ENCODE measurements at regions not wholly inside any gene's neighbourhood (a gene's known extent, or its start where the extent isn't known, plus 50 kb on each side); places are given as distances from the start of the nearest gene placed in this dataset.
"Not testable (repeated sequence)": the region's sequence is repeated elsewhere in the genome, so short reads cannot be mapped to it uniquely, and the experiment has no call there.

DNA sequence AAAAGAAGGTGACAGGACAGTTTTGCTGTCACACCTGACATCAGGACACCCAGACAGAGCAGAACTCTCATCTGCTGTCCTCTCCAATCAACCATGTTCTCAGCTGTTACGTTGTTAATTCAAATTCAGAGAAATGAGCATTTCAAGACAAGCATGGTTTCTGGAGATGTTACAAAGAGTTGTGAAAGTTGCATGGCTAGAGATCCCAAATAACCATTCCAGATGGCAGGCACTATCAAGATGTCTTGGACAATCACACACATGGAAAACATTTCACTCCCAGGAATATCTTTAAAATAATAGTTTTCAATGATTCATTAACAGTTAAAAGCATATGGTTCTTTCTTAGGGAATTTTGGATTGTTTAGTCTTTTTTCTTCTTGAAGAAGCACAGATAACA is 533.1 kb downstream of the AGTPBP1 start:
- no peak for DNase-seq (ENCODE audit: low spot score)

DNA sequence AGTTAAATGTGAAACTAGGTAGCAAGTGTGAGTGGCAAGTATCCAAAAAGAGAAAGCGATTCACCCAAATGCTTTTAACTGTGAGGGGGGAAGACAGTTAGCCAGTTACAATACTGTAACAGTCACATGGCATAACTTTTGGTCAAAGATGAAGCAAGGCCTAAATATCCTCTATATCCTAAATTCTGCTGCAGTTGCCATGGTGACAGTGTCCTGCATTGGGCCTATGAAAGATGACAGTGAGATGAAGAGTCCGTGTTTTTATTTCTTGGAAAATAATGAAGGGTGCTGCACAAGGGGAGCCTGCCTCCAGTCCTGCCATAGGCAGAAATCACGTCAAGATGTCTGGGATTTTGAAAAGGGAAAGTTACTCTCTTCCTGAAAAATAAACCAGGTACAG is 534.6 kb downstream of the NTRK2 start:
- DNase-seq (ENCODE audit: low spot score): no peak

DNA sequence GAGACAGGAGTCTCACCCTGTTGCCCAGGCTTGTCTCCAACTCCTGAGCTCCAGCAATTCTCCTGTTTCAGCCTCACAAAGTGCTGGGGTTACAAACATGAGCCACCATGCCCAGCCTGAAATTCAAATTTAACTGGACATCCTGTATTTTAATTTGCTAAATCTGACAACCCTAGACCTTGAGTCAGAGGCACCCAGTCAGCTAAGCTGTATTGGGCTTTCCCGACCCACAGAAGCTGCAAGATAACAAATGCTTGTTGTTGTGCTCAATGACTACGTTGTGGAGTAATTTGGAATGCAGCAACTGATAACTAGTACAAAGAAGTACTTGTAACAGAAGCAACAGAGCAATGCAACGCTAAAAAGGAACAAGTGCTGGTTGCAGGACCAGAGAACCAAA is 533.1 kb downstream of the NTRK2 start:
- DNase-seq (ENCODE audit: low spot score): no peak

- DNase-seq (ENCODE audit: low spot score): peak; percentile 74
Observed at GRCh38 chr9:85200726-85201404, 531.3 kb downstream of the NTRK2 start.

GRCh38 chr9:85199866-85200495 is 530.5 kb downstream of the NTRK2 start:
- no peak for DNase-seq (ENCODE audit: low spot score)

DNA sequence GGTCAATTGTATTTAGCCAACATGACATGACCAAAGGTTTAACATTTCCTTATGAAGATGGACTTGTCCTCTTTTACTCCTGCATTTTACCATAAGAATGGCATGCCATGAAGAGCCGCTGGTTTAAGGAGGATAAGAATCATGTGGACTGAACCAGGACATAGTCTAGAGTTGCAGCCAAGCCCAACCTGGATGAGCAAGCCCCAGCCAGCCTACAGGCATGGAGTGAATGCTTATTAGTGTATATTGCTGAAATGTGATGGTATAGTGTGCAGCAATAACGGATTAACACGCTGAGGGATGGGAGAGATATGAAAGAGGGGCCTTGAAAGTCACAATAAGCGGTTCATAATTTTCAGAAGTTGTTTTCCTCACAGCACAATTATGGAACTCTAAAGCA is 523.2 kb downstream of the NTRK2 start:
- DNase-seq (ENCODE audit: low spot score): no peak

DNA sequence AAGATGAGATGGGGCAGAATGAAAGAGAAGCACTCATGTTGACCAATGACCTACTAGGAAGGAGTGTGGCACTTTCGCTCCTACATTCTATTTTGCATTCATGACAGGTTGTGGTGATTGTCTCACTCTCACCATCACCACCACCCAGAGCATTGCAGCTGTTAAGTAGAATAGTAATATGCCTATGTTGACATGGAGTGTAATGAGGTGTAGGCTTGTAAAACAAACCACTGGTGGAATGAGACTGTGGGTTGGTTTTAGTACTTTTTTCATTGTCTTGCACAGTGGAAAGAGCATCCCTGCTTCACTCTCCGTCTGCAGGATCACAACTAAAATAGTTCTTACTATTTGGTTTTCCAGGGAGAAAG is 516.7 kb downstream of the NTRK2 start:
- no peak for DNase-seq (ENCODE audit: low spot score)

DNA sequence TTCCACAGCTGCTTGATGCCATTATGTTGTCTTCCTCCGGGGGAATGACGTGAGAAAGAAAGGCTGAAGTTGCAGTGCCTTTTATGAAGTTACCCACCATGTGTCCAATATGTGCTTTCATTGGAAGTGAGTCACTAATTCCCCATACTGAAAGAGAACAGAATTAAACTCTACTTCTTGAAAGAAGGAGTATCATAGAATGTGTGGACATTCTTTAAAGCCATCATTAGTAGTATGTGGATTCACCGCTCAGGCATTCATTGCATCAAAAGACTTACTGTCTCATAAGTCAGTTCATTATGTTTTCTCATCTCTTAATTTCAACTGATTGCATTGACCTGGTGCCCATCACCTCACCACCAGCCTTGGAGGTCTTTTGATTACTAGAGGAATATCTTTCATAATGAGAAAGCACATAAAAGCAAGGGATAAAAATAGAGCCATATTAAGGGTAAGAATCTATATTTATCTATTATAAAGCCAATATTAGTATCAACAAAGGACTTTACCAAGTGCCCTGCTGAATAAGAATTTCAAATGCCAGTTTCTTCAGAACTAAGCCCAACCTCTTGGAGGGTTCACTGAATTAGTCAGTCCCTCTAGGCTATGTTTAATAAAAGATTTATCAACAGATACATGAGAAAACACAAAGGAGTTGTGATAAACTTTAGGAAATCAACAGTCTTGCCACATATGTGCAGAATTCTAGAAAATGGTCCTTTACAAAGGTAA is 516.1 kb downstream of the NTRK2 start:
- no peak for DNase-seq (ENCODE audit: low spot score)

GRCh38 chr9:85182383-85182782 is 512.9 kb downstream of the NTRK2 start:
- no peak for DNase-seq (ENCODE audit: low spot score)

- no peak for DNase-seq (ENCODE audit: low spot score)
Observed at GRCh38 chr9:85178474-85178873, 508.9 kb downstream of the NTRK2 start.

GRCh38 chr9:85173967-85174366 is 504.4 kb downstream of the NTRK2 start:
- DNase-seq (ENCODE audit: low spot score): no peak

DNA sequence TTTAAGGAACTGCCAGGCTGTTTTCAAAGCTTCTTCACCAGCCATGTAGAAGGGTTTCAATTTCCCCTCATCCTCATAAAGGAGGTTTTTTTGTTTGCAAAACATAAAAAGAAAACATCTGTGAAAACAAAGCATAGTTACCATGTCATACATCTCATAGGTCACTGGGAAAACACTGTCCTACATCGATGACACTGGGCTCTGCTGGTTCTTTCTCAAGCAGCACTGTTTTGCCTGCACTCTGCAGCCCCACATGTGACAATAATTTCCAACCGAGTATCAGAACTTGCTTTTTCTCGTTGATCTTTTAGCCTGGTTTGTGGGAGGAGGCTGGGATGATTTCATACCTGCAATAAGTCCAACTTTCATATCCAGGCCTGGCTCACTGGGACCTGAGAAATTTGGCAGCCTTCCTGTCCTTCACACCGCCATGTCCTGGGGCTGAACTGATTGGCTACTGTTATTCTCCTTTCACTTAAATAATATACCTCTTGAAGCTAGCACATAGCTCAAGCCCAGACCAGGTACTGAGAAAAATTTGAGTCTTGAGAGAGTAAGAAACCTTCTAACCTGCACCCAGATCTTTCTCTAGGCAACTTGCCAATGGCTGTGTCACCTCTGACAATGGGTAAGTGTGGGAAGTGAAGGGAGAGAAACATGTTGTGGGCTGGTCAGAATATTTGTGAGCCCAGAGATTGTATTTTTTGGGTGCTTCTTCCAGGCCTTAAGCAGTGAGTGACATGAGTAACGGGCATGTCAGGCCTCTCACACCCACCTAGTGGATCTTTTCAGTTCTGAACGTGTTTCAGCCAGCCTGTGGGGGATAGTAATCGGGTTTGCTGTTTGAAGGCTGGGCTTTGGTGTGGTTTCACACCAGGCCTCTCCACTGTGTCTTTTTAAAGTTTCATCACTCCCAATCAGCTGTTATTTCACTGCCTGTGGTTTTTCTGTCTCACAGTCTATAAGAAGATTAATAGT is 502.8 kb downstream of the NTRK2 start:
- no peak for DNase-seq (ENCODE audit: low spot score)

- no peak for DNase-seq (ENCODE audit: low spot score)
Observed at GRCh38 chr9:85171163-85171562, 501.6 kb downstream of the NTRK2 start.

- no peak for DNase-seq (ENCODE audit: low spot score)
Observed at GRCh38 chr9:85168412-85168811, 498.9 kb downstream of the NTRK2 start.

- DNase-seq (ENCODE audit: low spot score): no peak
Observed at GRCh38 chr9:85167146-85167545, 497.6 kb downstream of the NTRK2 start.

- DNase-seq (ENCODE audit: low spot score): no peak
Observed at GRCh38 chr9:85163825-85164224, 494.3 kb downstream of the NTRK2 start.

GRCh38 chr9:85163415-85163814 is 493.9 kb downstream of the NTRK2 start:
- no peak for DNase-seq (ENCODE audit: low spot score)

- DNase-seq (ENCODE audit: low spot score): no peak
Observed at GRCh38 chr9:85162822-85163221, 493.3 kb downstream of the NTRK2 start.

DNA sequence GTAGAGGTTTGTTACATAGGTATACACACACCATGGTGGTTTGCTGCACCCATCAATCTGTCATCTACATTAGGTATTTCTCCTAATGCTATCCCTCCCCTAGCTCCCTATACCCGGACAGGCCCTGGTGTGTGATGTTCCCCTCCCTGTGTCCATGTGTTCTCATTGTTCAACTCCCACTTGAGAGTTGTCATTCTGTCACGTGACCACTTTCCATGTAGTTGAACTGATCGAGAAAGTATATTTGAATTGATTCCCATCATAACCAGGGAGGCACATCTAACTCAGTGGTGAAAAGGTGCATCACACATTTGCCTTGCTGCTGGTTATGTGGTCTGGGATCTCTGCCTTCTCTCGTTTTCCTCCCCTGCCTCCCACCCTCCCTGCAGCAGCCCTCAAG is 491.4 kb downstream of the NTRK2 start:
- DNase-seq (ENCODE audit: low spot score): not testable (repeated sequence)

DNA sequence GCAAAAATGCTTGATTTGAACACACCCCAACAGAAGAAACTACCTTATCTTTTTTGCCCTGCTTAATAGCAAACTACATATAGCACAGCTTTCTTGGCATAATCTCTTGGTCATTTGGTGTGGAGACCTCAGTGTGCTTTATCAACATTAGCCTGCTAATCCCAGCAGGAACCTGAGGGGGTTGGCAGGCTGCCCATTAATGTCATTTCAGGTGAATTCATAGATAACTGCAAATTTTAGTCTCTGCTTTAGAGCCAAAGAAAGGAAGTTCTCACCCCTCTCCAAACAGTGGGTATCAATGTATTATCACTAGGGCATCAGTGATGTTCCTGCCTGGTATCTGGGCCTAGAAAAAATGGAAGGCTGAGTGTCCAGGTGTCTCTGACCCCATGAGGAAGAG is 489.0 kb downstream of the NTRK2 start:
- DNase-seq (ENCODE audit: low spot score): no peak

- no peak for DNase-seq (ENCODE audit: low spot score)
Observed at GRCh38 chr9:85157772-85158171, 488.2 kb downstream of the NTRK2 start.

- DNase-seq (ENCODE audit: low spot score): no peak
Observed at GRCh38 chr9:85156652-85157051, 487.1 kb downstream of the NTRK2 start.

All from mucosa of gallbladder (tissue), 1 donor.